ENCODE measurements at regions not wholly inside any gene's neighbourhood (a gene's known extent, or its start where the extent isn't known, plus 50 kb on each side); places are given as distances from the start of the nearest gene placed in this dataset.

- Histone ChIP-seq H3K27ac (no peak overlapping the region), H3K36me3 (no peaks in the 10 kb centered on the region), H3K4me3 (no peak overlapping the region), H3K4me1 (no peaks in the 10 kb centered on the region), H3K27me3 (no peaks in the 10 kb centered on the region), H3K9me3 (no peaks in the 10 kb centered on the region)
- TF ChIP-seq, protein P1, sequence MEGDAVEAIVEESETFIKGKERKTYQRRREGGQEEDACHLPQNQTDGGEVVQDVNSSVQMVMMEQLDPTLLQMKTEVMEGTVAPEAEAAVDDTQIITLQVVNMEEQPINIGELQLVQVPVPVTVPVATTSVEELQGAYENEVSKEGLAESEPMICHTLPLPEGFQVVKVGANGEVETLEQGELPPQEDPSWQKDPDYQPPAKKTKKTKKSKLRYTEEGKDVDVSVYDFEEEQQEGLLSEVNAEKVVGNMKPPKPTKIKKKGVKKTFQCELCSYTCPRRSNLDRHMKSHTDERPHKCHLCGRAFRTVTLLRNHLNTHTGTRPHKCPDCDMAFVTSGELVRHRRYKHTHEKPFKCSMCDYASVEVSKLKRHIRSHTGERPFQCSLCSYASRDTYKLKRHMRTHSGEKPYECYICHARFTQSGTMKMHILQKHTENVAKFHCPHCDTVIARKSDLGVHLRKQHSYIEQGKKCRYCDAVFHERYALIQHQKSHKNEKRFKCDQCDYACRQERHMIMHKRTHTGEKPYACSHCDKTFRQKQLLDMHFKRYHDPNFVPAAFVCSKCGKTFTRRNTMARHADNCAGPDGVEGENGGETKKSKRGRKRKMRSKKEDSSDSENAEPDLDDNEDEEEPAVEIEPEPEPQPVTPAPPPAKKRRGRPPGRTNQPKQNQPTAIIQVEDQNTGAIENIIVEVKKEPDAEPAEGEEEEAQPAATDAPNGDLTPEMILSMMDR (IDR thresholded peaks at IDR 0.05), result no peak
- no peak for DNase-seq (ENCODE audit: low spot score in 2 of 2)
- intact Hi-C loops (cut with DNase I), result no loop called here
Measured at GRCh38 chr5:5062525-5063302, 77.4 kb upstream of the ADAMTS16 start.

DNA sequence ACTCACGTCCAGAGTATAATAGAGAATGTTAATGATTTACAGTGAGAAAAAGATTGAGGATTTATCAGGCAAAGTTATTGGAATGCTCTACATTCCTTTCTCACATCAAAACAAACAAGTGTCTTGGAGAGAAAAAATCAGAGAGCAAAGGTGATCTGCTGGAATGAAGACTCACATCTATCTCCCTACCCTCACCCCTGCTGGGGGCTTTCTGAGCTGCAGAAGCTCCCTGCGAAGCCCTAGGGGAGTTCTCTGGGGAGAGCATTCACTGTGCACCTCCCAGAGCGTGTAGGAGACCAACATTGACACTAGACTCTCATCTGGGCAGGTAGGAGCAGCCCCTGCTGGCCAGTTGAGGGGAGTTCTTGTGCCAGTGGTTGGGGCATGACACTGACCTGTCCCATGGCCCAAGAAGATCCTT lies 76.6 kb upstream of the ADAMTS16 start:
- H3K4me3 ChIP-seq, result no peak overlapping the region
- no peak overlapping the region for H3K27ac ChIP-seq
- no peaks in the 10 kb centered on the region for H3K4me1 ChIP-seq
- H3K9me3 ChIP-seq, result no peaks in the 10 kb centered on the region
- intact Hi-C loops (cut with DNase I), result no loop called here
- TF ChIP-seq, protein P1 (IDR thresholded peaks at IDR 0.05), result no peak
- no peaks in the 10 kb centered on the region for H3K27me3 ChIP-seq
- no peaks in the 10 kb centered on the region for H3K36me3 ChIP-seq
- no peak for DNase-seq (ENCODE audit: low spot score in 2 of 2)

GRCh38 chr5:5065472-5065871 lies 74.7 kb upstream of the ADAMTS16 start:
- H3K4me1 ChIP-seq, result no peaks in the 10 kb centered on the region
- TF ChIP-seq, protein P1 (IDR thresholded peaks at IDR 0.05), result no peak
- intact Hi-C loops (cut with DNase I), result no loop called here

GRCh38 chr5:5066276-5067186 lies 73.6 kb upstream of the ADAMTS16 start:
- H3K27ac ChIP-seq, result no peak overlapping the region
- no peaks in the 10 kb centered on the region for H3K36me3 ChIP-seq
- H3K4me3 ChIP-seq, result no peak overlapping the region
- no peaks in the 10 kb centered on the region for H3K4me1 ChIP-seq
- no peaks in the 10 kb centered on the region for H3K9me3 ChIP-seq
- H3K27me3 ChIP-seq, result no peaks in the 10 kb centered on the region
- intact Hi-C loops (cut with DNase I), result no loop called here
- no peak for DNase-seq (ENCODE audit: low spot score in 2 of 2)
- TF ChIP-seq, protein P1 (IDR thresholded peaks at IDR 0.05), result no peak

More at GRCh38 chr5:5065472-5065871, 74.7 kb upstream of the ADAMTS16 start:
- Histone ChIP-seq H3K27me3 (no peaks in the 10 kb centered on the region), H3K36me3 (no peaks in the 10 kb centered on the region), H3K4me3 (no peak overlapping the region), H3K27ac (no peak overlapping the region), H3K9me3 (no peaks in the 10 kb centered on the region)
- no peak for DNase-seq (ENCODE audit: low spot score in 2 of 2)

GRCh38 chr5:5069851-5070250 lies 70.3 kb upstream of the ADAMTS16 start:
- no peak for DNase-seq (ENCODE audit: low spot score in 2 of 2)
- Histone ChIP-seq H3K4me3 (no peak overlapping the region), H3K36me3 (no peaks in the 10 kb centered on the region), H3K27ac (no peak overlapping the region), H3K4me1 (no peaks in the 10 kb centered on the region), H3K27me3 (no peaks in the 10 kb centered on the region), H3K9me3 (no peaks in the 10 kb centered on the region)
- TF ChIP-seq, protein P1 (IDR thresholded peaks at IDR 0.05), result no peak
- intact Hi-C loops (cut with DNase I), result no loop called here
